Activated naive CD4-positive, alpha-beta T cell treated with Interleukin-2 at 50 U/mL for 16 hours (primary cell): ENCODE measurements at regions not wholly inside any gene's neighbourhood (a gene's known extent, or its start where the extent isn't known, plus 50 kb on each side); places are given as distances from the start of the nearest gene placed in this dataset.

Experiments
- DNase-seq: peaks from one replicate; pipeline ENCODE4 v3.0.0-alpha.2; 2020

DNA sequence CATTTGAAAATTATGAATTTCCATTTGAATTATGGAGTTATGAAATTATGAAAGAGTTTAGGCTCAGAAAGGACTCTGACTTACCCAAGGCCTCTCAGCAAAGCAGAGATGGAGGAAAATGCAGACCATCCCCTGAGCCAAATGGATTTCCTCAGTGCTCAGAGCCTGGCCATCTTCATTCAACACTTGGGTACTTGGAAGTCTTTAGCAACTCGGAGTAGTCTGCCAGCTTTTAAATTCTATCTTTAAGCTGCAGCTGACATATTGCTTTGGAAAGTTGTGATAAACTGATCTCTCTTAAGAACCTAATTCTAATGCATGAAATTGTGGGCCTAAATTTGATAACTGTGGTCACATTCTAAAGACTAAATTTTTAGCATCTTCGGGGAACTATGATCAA, 315.4 kb downstream of the SAMD5 start:
- no peak for DNase-seq

GRCh38 chr6:147825848-147826247, 317.4 kb downstream of the SAMD5 start:
- no peak for DNase-seq

DNA sequence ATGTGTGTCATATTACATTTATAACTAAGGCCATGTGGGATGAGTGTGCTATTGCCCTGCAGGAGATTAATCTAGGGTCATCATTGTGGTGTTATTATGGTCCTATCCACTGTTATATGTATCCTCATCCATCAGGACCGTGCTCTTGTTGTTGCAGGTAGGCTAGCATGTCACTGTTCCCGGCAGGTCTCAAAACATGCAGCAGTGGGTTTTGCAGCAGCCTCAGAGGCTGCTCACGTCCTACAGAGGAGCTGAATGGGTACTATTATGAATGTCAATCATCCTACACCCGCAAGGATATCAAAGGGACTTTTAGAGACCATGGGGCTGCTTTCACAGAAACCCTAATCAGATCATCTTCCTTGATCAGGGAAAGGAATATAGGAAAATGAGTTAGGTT, 318.2 kb downstream of the SAMD5 start:
- no peak for DNase-seq

- no peak for DNase-seq
Measured at GRCh38 chr6:147829418-147829817, 320.9 kb downstream of the SAMD5 start.

GRCh38 chr6:147829835-147830234, 321.3 kb downstream of the SAMD5 start:
- DNase-seq: no peak

DNA sequence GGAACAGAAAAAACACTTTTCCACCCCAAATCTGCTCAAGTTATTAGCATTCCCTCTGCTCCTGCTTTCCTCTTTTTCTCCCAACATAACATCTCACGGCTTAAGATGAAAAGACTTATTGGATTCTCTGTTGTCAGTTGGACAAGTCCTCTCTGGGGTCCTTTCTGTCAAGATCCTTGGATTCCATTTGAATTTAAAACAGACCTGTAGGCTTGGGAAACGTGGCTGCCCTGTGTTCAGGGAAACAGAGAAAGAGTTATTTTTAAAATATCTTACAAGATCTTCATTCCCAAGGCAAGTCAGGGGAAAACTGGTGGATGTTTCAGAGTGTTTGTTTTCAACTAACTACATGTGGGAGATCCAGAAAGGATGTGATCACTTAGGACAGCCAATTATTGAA, 322.9 kb downstream of the SAMD5 start:
- DNase-seq: no peak

GRCh38 chr6:147833607-147834006, 325.1 kb downstream of the SAMD5 start:
- DNase-seq: no peak

GRCh38 chr6:147834084-147834776, 325.7 kb downstream of the SAMD5 start:
- no peak for DNase-seq

GRCh38 chr6:147837540-147837939, 329.1 kb downstream of the SAMD5 start:
- no peak for DNase-seq

GRCh38 chr6:147839708-147840610, 331.5 kb downstream of the SAMD5 start:
- no peak for DNase-seq

DNA sequence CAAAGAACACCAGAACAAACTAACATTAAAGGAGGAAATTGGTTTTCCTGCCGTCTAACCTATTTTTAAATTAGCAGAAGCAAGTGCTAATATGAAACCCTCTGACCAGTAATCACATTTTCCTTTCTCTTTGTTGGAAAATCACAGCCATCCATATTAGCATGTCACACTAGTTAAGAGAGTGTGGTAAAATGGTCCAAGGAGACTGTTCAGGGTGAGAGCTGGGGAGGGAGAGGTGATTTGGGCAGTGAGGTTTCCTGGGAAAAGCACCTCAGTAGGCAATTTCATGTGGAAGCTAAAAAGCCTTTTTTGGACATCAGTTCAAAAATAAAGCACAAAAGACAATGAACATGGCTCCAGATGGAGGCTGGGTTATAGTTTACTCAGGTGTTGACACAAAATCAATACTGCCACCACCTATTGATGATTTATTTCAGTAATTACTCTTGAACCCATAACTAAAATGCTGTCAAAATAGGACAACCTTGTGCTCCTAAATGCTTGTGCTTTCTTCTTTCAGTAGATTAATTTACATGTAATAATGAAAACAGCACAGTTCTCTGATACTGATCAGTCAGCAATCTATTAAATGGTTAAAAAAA, 333.2 kb downstream of the SAMD5 start:
- DNase-seq: no peak

DNA sequence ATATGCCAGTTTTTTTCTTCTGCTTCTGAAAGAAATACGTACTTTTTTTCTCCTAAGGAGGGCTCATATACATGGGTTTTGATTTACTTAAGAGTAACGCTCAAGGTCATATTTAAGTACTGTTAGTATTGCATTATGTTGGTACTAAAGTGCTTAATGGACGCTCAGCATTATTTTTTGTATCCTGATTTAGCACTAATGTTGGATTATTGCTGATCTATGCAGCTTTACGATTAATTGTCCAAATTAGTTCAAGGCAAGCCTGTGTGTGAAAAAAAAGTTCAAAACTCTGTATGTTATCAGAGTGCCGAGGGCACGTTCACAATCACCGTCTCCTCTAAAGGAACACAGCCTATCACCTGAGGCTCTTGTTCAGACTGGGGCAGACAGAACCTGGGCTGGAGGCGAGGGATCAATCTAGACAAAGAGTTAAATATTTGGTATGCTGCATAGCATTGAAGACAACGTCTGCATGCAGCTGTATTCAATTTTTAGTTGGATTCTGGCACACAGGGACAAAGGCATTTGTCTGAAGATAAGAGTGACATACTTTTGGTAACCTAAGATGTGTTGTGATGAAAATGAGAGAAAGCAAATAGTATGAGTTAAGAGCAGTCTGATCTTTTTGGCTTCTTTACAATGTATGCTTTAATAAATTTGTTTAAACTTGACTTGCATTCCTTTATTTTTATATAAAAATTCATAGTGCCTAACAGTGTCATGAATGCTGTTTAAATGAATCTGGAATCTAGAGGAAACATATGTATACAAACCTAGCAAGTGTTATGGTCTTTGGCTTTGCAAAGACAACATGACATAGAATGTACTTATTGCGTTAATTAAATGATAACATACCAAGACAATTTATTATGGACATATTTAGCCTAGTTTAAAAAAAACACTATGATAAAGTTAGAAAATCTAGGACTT, 341.2 kb downstream of the SAMD5 start:
- no peak for DNase-seq

DNA sequence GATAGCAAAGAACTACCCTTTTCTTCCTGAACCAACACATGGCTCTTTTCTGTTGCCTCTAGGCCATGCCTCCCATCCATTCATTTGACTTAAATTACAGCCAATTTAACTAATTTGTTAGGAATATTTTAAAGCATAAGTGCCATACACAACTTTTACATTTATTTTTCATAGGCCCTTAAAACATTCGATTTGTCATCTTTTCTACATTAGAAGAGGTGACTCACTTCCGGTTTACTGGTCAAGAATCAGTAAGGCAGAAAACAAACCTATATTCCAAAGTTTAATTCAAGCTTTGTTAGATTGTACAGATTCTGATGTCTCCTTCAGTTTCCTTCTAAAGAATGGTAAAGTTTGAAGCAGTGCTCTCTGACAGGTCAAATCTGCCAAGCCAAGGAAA, 344.3 kb downstream of the SAMD5 start:
- no peak for DNase-seq

DNA sequence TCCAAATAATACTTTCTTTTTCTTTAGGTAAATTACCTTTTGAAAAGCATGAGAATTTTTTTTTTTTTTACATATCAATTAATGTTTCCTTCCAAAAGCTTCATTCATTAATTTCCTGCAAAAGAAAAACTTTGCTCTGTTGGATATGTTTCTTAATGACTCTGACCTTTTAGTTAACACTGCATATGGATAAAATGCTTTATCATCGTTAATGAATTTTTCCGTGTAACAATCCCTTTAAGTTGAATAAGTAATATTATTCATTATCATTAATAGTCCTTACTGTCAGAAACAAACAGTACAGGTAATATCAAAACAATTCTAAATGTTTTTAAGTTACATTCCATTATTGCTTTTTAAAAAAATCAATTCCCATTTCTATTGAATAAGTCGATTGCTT, 345.1 kb downstream of the SAMD5 start:
- no peak for DNase-seq

DNA sequence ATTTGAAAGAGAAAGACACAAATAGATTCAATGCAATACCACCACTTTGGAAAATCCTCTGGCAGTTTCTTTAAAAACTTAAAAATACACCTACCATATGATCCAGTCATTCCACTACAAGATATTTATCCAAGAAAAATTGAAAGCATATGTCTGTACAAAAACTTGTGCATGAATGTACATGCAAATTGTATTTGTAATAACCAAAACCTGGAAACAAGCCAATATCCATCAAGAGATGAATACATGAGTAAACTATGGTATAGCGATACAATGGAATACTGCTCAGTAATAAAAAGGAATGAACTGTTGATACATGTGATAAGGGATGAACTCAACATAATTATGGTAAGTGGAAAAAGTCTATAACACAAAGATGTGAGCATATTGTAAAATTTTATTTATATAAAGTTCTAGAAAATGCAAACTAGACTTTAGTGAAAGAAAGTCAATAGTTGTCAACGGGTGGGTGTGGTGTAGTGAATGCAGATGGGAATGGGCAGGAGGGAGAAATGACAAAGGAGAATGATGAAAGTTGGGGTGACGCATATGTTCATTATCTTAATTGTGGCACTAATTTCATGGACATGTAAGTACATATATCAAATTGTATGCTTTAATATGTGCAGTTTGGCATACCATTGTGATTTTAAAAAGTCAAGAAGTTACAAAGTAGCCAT, 347.5 kb downstream of the SAMD5 start:
- DNase-seq: no peak

GRCh38 chr6:147856687-147857086, 348.2 kb downstream of the SAMD5 start:
- no peak for DNase-seq

GRCh38 chr6:147858421-147858820, 349.9 kb downstream of the SAMD5 start:
- DNase-seq: no peak

- no peak for DNase-seq
Measured at GRCh38 chr6:147859071-147859470, 350.6 kb downstream of the SAMD5 start.

GRCh38 chr6:147861696-147862095, 353.2 kb downstream of the SAMD5 start:
- DNase-seq: no peak

DNA sequence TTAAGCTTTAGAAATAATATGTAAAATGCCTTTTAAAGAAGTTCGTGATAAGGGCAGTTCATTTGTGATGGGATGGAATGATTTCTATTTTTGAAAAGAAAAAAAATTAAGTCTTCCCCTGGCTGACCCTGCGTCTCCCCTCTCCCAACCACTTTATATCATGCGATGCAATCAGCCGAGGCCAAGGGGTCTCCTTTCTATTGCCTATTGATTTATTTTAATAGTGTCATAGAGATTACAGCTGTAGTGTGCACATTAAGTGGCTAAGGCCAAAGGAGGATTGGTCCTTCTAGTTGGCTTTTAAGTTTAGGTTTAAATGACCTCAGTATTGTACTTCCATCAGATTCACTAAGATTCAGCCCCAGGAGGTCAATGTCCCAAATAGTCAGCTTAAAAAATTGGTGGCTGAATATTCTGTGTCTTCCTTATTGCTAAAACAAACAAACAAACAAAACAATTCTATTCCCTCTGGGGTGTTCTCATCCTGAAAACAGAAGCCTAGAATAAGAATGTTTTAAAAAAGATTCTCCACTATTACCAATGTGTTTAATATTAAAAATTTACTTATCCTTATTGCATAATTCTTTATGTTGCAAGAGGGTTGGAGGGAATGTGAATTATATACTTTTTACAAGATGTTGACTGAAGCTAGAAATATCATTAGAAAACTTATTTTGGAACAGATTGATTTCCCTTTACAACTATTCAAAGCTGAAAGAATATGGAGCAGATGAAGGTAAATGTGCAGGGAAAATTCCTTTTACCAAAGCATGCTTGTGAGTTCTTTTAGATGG, 359.1 kb downstream of the SAMD5 start:
- no peak for DNase-seq
